Lower lobe of right lung (tissue), 2 donors: ENCODE measurements at regions not wholly inside any gene's neighbourhood (a gene's known extent, or its start where the extent isn't known, plus 50 kb on each side); places are given as distances from the start of the nearest gene placed in this dataset.

Experiments used
- ATAC-seq, 2 donors: fragments of 200-7000 bp; cut with Tn5 transposase; one replicate each; pipeline ENCODE4 v1.9.1; 2020 to 2022; ENCODE audit warnings: mild to moderate bottlenecking in 2 of 2, moderate library complexity in 2 of 2
- DNase-seq: peaks from one replicate; pipeline ENCODE4 v3.0.0-alpha.2; 2020
- H3K27ac ChIP-seq: fragments of 200-600 bp; one replicate; pipeline ENCODE4 v1.8.0; 2022
- H3K27me3 ChIP-seq: fragments of 200-600 bp; one replicate; pipeline ENCODE4 v1.8.0; 2022; ENCODE audit warnings: low read depth
- H3K36me3 ChIP-seq: fragments of 200-600 bp; one replicate; pipeline ENCODE4 v1.8.0; 2022; ENCODE audit warnings: mild to moderate bottlenecking
- H3K4me1 ChIP-seq: fragments of 200-600 bp; one replicate; pipeline ENCODE4 v1.8.0; 2022
- H3K4me3 ChIP-seq: fragments of 200-600 bp; one replicate; pipeline ENCODE4 v1.8.0; 2022; ENCODE audit warnings: mild to moderate bottlenecking
- H3K9me3 ChIP-seq: fragments of 200-600 bp; one replicate; pipeline ENCODE4 v1.8.0; 2022
- intact Hi-C: fragments of 100-400 bp; cut with DNase I; formaldehyde crosslinking; loops from one replicate; pipeline ENCODE4 v1.11.0; 2022
- TF ChIP-seq, protein P1 (sequence below): fragments of 200-600 bp; IDR thresholded peaks from one replicate; pipeline ENCODE4 v1.8.0; 2022; ENCODE audit warnings: antibody characterized with exemption, mild to moderate bottlenecking
- donor health status: DM: no; HTN: yes; CAD: no; lungs with severe emphysema.

DNA sequence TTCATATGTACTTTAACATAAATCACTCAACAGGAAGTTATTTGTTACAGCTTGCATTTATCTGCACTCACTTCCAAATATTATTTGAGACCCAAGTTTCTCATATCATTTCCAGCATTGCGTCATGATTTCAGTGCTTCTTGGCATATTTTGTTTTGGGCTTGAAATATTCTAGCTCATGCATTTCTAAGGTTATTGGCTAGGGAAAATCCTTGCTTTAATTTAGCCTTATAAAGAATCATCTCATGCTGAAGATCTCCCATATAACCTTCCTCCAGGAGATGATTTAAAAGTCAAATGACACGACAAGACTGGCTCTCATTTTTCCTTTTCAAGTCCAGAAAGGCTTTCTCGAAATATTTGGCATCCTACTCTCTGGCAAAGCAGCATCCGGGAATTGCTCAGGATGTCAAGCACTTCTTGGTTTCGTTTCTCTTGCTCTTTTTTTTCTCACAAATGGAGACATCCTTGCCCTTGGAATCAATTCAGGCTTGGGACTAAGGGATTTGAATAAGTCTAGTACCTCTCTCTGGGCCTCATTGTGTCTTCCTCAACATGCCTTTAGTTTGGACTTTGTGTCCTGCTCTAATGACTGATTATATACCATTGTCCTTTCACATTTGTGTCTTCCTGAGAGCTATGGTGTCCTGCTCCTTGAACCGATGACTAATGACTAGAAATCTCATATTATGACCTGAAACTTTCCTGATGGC lies 295.0 kb downstream of the RMST start:
- H3K4me3 ChIP-seq: no peak overlapping the region
- peak in 1 of 2 donors; percentile 46 for ATAC-seq
- intact Hi-C loops: no loop called here

DNA sequence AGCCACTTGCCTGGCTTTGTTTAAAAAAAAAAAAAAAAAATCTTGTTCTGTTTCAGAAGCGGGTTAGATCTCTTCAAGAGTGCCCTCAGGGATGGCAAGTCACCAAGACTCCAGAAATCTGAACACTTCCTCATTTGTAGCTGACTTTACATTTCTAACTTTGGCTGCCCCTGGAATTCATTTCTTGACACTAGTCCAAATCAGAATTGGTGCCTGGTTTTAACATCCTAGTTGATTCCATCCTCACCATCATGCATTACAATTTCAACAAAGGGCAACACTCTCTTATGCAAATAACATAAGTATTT lies 295.5 kb downstream of the RMST start:
- no peak for ATAC-seq
- TF ChIP-seq, protein P1, sequence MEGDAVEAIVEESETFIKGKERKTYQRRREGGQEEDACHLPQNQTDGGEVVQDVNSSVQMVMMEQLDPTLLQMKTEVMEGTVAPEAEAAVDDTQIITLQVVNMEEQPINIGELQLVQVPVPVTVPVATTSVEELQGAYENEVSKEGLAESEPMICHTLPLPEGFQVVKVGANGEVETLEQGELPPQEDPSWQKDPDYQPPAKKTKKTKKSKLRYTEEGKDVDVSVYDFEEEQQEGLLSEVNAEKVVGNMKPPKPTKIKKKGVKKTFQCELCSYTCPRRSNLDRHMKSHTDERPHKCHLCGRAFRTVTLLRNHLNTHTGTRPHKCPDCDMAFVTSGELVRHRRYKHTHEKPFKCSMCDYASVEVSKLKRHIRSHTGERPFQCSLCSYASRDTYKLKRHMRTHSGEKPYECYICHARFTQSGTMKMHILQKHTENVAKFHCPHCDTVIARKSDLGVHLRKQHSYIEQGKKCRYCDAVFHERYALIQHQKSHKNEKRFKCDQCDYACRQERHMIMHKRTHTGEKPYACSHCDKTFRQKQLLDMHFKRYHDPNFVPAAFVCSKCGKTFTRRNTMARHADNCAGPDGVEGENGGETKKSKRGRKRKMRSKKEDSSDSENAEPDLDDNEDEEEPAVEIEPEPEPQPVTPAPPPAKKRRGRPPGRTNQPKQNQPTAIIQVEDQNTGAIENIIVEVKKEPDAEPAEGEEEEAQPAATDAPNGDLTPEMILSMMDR: no peak
- Histone ChIP-seq H3K9me3 (no peaks in the 10 kb centered on the region), H3K4me3 (no peak overlapping the region), H3K36me3 (no peaks in the 10 kb centered on the region), H3K4me1 (no peaks in the 10 kb centered on the region), H3K27me3 (no peaks in the 10 kb centered on the region), H3K27ac (peak overlapping the region; percentile 62)
- intact Hi-C loops: no loop called here
- no peak for DNase-seq

More for the DNA sequence above, 295.0 kb downstream of the RMST start:
- DNase-seq: no peak
- TF ChIP-seq, protein P1: no peak
- Histone ChIP-seq H3K27ac (peak overlapping the region; percentile 62), H3K9me3 (no peaks in the 10 kb centered on the region), H3K4me1 (no peaks in the 10 kb centered on the region), H3K27me3 (no peaks in the 10 kb centered on the region), H3K36me3 (no peaks in the 10 kb centered on the region)

DNA sequence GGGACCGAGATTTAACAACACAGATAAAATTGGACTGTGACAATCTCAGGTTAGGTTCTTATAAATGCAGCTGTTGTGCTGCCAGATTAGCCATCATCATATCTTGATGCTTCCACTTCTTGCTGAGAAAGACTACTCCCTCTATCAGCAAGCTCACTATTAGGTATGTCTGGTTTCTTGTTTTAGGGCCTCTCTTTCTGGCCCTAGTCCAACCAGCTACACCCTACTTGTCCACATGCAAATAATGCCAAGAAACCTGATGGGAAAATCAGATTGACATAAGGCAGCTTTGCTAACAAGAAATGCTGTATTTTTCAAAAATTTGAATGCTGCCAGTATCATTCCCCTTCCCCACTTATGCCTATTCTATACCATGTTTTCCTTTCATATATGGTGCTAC lies 296.0 kb downstream of the RMST start:
- Histone ChIP-seq H3K27ac (peak overlapping the region; percentile 62), H3K4me3 (no peak overlapping the region), H3K9me3 (no peaks in the 10 kb centered on the region), H3K36me3 (no peaks in the 10 kb centered on the region), H3K4me1 (no peaks in the 10 kb centered on the region), H3K27me3 (no peaks in the 10 kb centered on the region)
- TF ChIP-seq, protein P1: no peak
- intact Hi-C loops: no loop called here
- no peak for DNase-seq
- no peak for ATAC-seq

DNA sequence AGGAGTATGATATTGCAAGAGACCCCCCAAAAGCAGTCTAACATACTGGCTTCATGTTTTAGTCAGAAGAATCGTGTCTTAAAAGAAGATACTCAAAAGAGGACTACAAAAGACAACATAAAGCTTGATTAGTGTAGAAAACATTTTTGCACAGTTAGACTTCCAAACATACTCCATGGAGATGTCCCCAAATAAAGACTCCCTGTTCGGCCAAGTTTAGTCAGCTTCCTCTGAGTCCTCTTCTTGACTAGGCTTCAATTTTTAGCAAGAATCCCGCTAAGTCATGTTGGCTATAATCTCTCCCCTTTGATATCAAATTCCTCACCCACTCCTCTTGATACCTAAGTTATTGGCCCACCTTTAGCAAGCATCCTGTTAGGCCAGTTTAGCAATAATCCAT lies 298.0 kb downstream of the RMST start:
- no peak overlapping the region for H3K27ac ChIP-seq
- no peaks in the 10 kb centered on the region for H3K27me3 ChIP-seq
- ATAC-seq: peak in 1 of 2 donors; percentile 40
- H3K4me3 ChIP-seq: no peak overlapping the region
- no peaks in the 10 kb centered on the region for H3K4me1 ChIP-seq
- no peak for DNase-seq
- intact Hi-C loops: no loop called here
- no peaks in the 10 kb centered on the region for H3K36me3 ChIP-seq
- no peaks in the 10 kb centered on the region for H3K9me3 ChIP-seq
- TF ChIP-seq, protein P1: no peak

DNA sequence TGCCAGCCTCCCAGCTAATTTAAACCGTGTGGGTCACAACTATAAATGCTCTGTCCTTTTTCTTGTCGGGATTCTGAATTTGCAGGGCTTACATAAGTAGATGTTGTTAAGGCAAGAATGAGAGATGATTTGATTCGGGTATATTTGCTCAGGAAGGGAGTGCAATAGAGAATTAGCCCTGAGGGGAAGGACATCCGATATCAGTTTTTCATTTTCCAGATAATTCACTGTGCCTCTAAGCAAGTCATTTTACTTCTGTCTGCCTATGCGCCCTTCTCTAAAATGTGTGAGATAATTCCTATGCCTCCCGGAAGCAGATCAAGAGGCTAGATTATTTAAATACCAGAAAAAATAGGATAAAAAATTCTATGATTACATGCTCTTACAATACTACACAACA lies 300.5 kb downstream of the RMST start:
- Histone ChIP-seq H3K9me3 (no peaks in the 10 kb centered on the region), H3K27ac (no peak overlapping the region), H3K4me1 (no peaks in the 10 kb centered on the region), H3K27me3 (no peaks in the 10 kb centered on the region), H3K4me3 (no peak overlapping the region), H3K36me3 (no peaks in the 10 kb centered on the region)
- TF ChIP-seq, protein P1: no peak
- intact Hi-C loops: no loop called here
- no peak for ATAC-seq
- no peak for DNase-seq
